DND-41 (cell line): ENCODE measurements at regions not wholly inside any gene's neighbourhood (a gene's known extent, or its start where the extent isn't known, plus 50 kb on each side); places are given as distances from the start of the nearest gene placed in this dataset.

ENCODE experiments used
- ATAC-seq: fragments of 200-7000 bp; cut with Tn5 transposase; 3 replicates; pipeline ENCODE4 v1.9.1; 2021; ENCODE audit warnings: low read depth; ENCODE audit not compliant: insufficient read depth
- DNase-seq: peaks from one replicate; pipeline ENCODE4 v3.0.0-alpha.2; 2020
- H2AFZ ChIP-seq: 2 replicates; pipeline ENCODE4 v1.6.0; 2012; ENCODE audit warnings: low read depth, low read length
- H3K27ac ChIP-seq: 2 replicates; pipeline ENCODE4 v1.5.1; 2012; ENCODE audit warnings: low read length, inconsistent platforms
- H3K27me3 ChIP-seq: fragments of 200-600 bp; sonication (generic); 2 replicates; pipeline ENCODE4 v1.6.0; 2012; ENCODE audit warnings: low read length, mild to moderate bottlenecking, inconsistent platforms; ENCODE audit not compliant: insufficient read depth, poor library complexity
- H3K36me3 ChIP-seq: 2 replicates; pipeline ENCODE4 v1.5.1; 2012; ENCODE audit warnings: low read length, inconsistent platforms; ENCODE audit not compliant: insufficient read depth
- H3K4me1 ChIP-seq: 2 replicates; pipeline ENCODE4 v1.5.1; 2012; ENCODE audit warnings: mild to moderate bottlenecking, low read length; ENCODE audit not compliant: insufficient read depth
- H3K4me2 ChIP-seq: 2 replicates; pipeline ENCODE4 v1.6.0; 2012; ENCODE audit warnings: mild to moderate bottlenecking, moderate library complexity, low read length, inconsistent platforms; ENCODE audit not compliant: insufficient read depth
- H3K4me3 ChIP-seq, 2 experiments: fragments of 200-600 bp in 1 of 2; shearing (Covaris generic) in 1 of 2; 2 replicates each; pipeline ENCODE4 v1.5.1; 2012 to 2016; ENCODE audit warnings: inconsistent platforms in 2 of 2, low read length in 2 of 2, mild to moderate bottlenecking in 2 of 2, low read depth in 1 of 2, moderate library complexity in 1 of 2
- H3K79me2 ChIP-seq: 2 replicates; pipeline ENCODE4 v1.6.0; 2012; ENCODE audit warnings: low read length, inconsistent platforms; ENCODE audit not compliant: insufficient read depth
- H3K9ac ChIP-seq: 2 replicates; pipeline ENCODE4 v1.6.0; 2012; ENCODE audit warnings: low read depth, mild to moderate bottlenecking, inconsistent platforms, low read length, moderate library complexity
- H3K9me3 ChIP-seq: 2 replicates; pipeline ENCODE4 v1.5.1; 2012; ENCODE audit warnings: low read length, moderate library complexity, mild to moderate bottlenecking, inconsistent platforms; ENCODE audit not compliant: insufficient read depth, severe bottlenecking
- H4K20me1 ChIP-seq: 2 replicates; pipeline ENCODE4 v1.6.0; 2012; ENCODE audit warnings: low read length; ENCODE audit not compliant: insufficient read depth
- EZH2 ChIP-seq: IDR thresholded peaks from 3 replicates; pipeline ENCODE4 v1.6.1; 2012; ENCODE audit warnings: borderline replicate concordance, low read depth, mild to moderate bottlenecking, moderate library complexity, low read length, inconsistent platforms; ENCODE audit not compliant: severe bottlenecking
- TF ChIP-seq, protein P1 (sequence below): IDR thresholded peaks from 2 replicates; pipeline ENCODE4 v1.5.1; 2012; ENCODE audit warnings: borderline replicate concordance, low read length, moderate library complexity, mild to moderate bottlenecking; ENCODE audit not compliant: poor library complexity, severe bottlenecking; ENCODE audit errors: extremely low read depth

DNA sequence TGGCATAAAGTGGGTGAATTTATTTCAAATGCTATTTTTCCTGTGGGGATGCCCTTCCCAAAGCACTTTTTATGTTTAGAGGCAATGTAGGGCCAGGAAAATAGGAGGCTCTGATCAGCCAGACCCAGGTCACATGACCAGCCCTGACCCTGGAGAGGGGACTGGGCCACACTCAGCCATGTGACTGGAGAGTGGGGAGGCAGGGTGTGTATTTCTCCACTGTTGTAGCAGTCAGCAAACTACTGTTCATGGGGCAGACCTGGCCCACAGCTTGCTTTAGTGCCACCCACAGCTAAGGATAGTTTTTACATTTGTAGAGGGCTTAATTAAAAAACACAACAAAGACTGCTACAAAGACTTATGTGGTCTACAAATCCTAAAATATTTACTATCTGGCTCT is 153.8 kb downstream of the ACTL8 start:
- H4K20me1 ChIP-seq: no peaks in the 10 kb centered on the region
- H3K9me3 ChIP-seq: no peaks in the 10 kb centered on the region
- H3K4me2 ChIP-seq: no peak overlapping the region
- H3K79me2 ChIP-seq: no peaks in the 10 kb centered on the region
- H3K27me3 ChIP-seq: no peaks in the 10 kb centered on the region
- DNase-seq: no peak
- ATAC-seq: no peak
- no peak overlapping the region for H3K9ac ChIP-seq
- H3K4me1 ChIP-seq: no peaks in the 10 kb centered on the region
- no peaks in the 10 kb centered on the region for H3K36me3 ChIP-seq
- TF ChIP-seq, protein P1, sequence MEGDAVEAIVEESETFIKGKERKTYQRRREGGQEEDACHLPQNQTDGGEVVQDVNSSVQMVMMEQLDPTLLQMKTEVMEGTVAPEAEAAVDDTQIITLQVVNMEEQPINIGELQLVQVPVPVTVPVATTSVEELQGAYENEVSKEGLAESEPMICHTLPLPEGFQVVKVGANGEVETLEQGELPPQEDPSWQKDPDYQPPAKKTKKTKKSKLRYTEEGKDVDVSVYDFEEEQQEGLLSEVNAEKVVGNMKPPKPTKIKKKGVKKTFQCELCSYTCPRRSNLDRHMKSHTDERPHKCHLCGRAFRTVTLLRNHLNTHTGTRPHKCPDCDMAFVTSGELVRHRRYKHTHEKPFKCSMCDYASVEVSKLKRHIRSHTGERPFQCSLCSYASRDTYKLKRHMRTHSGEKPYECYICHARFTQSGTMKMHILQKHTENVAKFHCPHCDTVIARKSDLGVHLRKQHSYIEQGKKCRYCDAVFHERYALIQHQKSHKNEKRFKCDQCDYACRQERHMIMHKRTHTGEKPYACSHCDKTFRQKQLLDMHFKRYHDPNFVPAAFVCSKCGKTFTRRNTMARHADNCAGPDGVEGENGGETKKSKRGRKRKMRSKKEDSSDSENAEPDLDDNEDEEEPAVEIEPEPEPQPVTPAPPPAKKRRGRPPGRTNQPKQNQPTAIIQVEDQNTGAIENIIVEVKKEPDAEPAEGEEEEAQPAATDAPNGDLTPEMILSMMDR: no peak
- no peak for TF ChIP-seq EZH2
- no peak overlapping the region for H3K4me3 ChIP-seq
- H3K27ac ChIP-seq: no peak overlapping the region
- no peak overlapping the region for H2AFZ ChIP-seq

DNA sequence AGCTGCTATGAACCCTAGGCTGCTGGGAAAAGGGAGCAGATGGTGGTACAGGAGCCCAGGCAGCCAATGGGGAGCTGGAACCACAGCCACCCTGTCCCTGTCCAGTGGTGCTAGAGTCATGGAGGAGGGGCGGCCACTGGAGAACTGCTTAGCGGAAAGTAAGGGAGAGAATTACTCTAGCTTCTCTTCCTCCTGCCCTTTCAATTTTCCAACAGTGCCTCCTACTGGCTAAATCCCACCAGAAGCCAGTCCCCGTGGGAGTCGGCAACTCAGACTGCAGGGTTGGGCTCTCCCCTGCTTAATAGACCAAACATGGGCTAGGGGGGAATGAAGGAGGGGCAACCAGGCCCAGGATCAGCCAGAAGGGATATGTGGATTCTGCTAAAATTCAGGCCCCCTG is 154.5 kb downstream of the ACTL8 start:
- no peaks in the 10 kb centered on the region for H3K4me1 ChIP-seq
- no peaks in the 10 kb centered on the region; the same call in 1 of the 2 replicates for H4K20me1 ChIP-seq
- H3K4me2 ChIP-seq: no peak overlapping the region
- no peaks in the 10 kb centered on the region for H3K9me3 ChIP-seq
- DNase-seq: no peak
- no peak overlapping the region for H2AFZ ChIP-seq
- no peaks in the 10 kb centered on the region for H3K36me3 ChIP-seq
- no peaks in the 10 kb centered on the region for H3K27me3 ChIP-seq
- no peak overlapping the region for H3K27ac ChIP-seq
- ATAC-seq: no peak
- no peak for TF ChIP-seq EZH2
- TF ChIP-seq, protein P1: peak; percentile 49
- no peaks in the 10 kb centered on the region for H3K79me2 ChIP-seq
- H3K9ac ChIP-seq: no peak overlapping the region
- H3K4me3 ChIP-seq: no peak overlapping the region

- H3K27ac ChIP-seq: no peak overlapping the region
- no peak for TF ChIP-seq EZH2
- TF ChIP-seq, protein P1: no peak
- H3K79me2 ChIP-seq: no peaks in the 10 kb centered on the region
- H2AFZ ChIP-seq: no peak overlapping the region
- no peak overlapping the region for H3K9ac ChIP-seq
- H3K27me3 ChIP-seq: no peaks in the 10 kb centered on the region
- H3K4me2 ChIP-seq: no peak overlapping the region
- H3K9me3 ChIP-seq: no peaks in the 10 kb centered on the region
- ATAC-seq (no peak), DNase-seq (no peak)
- H3K4me3 ChIP-seq: no peak overlapping the region
- H4K20me1 ChIP-seq: no peaks in the 10 kb centered on the region; the same call in 1 of the 2 replicates
- H3K4me1 ChIP-seq: no peaks in the 10 kb centered on the region
- H3K36me3 ChIP-seq: no peaks in the 10 kb centered on the region
Measured at GRCh38 chr1:17911791-17912190, 156.7 kb downstream of the ACTL8 start.

DNA sequence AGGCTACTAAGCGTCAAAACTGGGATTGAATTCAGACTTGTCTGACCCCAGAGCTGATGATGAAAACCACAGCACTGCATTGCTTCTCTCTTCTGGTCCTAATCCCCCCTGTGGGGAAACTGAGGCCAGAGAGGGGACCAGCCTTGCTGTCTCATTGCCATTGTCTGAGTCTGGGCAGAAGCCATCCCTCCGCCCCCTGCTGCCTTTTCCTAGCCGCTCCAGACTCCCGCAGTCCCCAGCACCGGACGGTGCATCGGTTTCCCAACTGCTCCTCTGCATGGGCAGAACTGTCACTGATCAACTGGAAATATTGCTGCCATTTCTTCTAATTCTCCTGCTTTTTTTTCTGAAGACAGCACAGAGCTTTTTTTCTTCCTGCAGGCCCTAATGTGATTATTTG is 157.4 kb downstream of the ACTL8 start:
- Histone ChIP-seq H4K20me1 (no peaks in the 10 kb centered on the region; the same call in 1 of the 2 replicates), H3K9ac (no peak overlapping the region), H3K4me3 (no peak overlapping the region), H3K4me2 (no peak overlapping the region), H3K36me3 (no peaks in the 10 kb centered on the region), H2AFZ (no peak overlapping the region), H3K4me1 (no peaks in the 10 kb centered on the region), H3K79me2 (no peaks in the 10 kb centered on the region), H3K27ac (no peak overlapping the region), H3K9me3 (no peaks in the 10 kb centered on the region), H3K27me3 (no peaks in the 10 kb centered on the region)
- no peak for DNase-seq
- TF ChIP-seq, protein P1: no peak
- no peak for TF ChIP-seq EZH2
- no peak for ATAC-seq
